Activated CD4-positive, alpha-beta T cell treated with anti-CD3 and anti-CD28 coated beads for 48 hours (primary cell): ENCODE measurements at regions not wholly inside any gene's neighbourhood (a gene's known extent, or its start where the extent isn't known, plus 50 kb on each side); places are given as distances from the start of the nearest gene placed in this dataset.

Source experiments
- DNase-seq: peaks from one replicate; pipeline ENCODE4 v3.0.0-alpha.2; 2020

GRCh38 chr4:20615486-20616260 lies 84.6 kb upstream of the PACRGL start:
- no peak for DNase-seq

- no peak for DNase-seq
Observed at GRCh38 chr4:20616313-20616712, 83.9 kb upstream of the PACRGL start.

- DNase-seq, result no peak
Observed at GRCh38 chr4:20616848-20617247, 83.4 kb upstream of the PACRGL start.

GRCh38 chr4:20617678-20618396 lies 82.4 kb upstream of the PACRGL start:
- DNase-seq, result no peak

- DNase-seq, result no peak
Observed at GRCh38 chr4:20618731-20619130, 81.5 kb upstream of the PACRGL start.

- no peak for DNase-seq
Observed at GRCh38 chr4:20621476-20621875, 78.8 kb upstream of the PACRGL start.

GRCh38 chr4:20622701-20623100 lies 77.6 kb upstream of the PACRGL start:
- DNase-seq, result no peak

GRCh38 chr4:20623939-20624338 lies 76.3 kb upstream of the PACRGL start:
- DNase-seq, result no peak

- DNase-seq, result no peak
Observed at GRCh38 chr4:20624793-20625374, 75.4 kb upstream of the PACRGL start.

- DNase-seq, result no peak
Observed at GRCh38 chr4:20625426-20625825, 74.8 kb upstream of the PACRGL start.

- no peak for DNase-seq
Observed at GRCh38 chr4:20626326-20627005, 73.8 kb upstream of the PACRGL start.

- no peak for DNase-seq
Observed at GRCh38 chr4:20627866-20628265, 72.4 kb upstream of the PACRGL start.

- no peak for DNase-seq
Observed at GRCh38 chr4:20629186-20630106, 70.8 kb upstream of the PACRGL start.

- DNase-seq, result no peak
Observed at GRCh38 chr4:20638825-20639224, 61.4 kb upstream of the PACRGL start.

GRCh38 chr4:20639346-20639745 lies 60.9 kb upstream of the PACRGL start:
- no peak for DNase-seq

GRCh38 chr4:20640989-20641388 lies 59.3 kb upstream of the PACRGL start:
- DNase-seq, result no peak

- no peak for DNase-seq
Observed at GRCh38 chr4:20641976-20642375, 58.3 kb upstream of the PACRGL start.

GRCh38 chr4:20643631-20644030 lies 56.6 kb upstream of the PACRGL start:
- no peak for DNase-seq

- no peak for DNase-seq
Observed at GRCh38 chr4:20645236-20645635, 55.0 kb upstream of the PACRGL start.

- no peak for DNase-seq
Observed at GRCh38 chr4:20646287-20646686, 54.0 kb upstream of the PACRGL start.
